Occipital lobe (tissue), 1 donor: ENCODE measurements at regions not wholly inside any gene's neighbourhood (a gene's known extent, or its start where the extent isn't known, plus 50 kb on each side); places are given as distances from the start of the nearest gene placed in this dataset.
A peak's percentile ranks its signal among the peaks of the same experiment; 100 is the strongest.
"Not testable (repeated sequence)": the region's sequence is repeated elsewhere in the genome, so short reads cannot be mapped to it uniquely, and the experiment has no call there.

Source experiments
- DNase-seq: peaks from one replicate; lab custom pipeline; 2025; lab: John Stamatoyannopoulos, UW

DNA sequence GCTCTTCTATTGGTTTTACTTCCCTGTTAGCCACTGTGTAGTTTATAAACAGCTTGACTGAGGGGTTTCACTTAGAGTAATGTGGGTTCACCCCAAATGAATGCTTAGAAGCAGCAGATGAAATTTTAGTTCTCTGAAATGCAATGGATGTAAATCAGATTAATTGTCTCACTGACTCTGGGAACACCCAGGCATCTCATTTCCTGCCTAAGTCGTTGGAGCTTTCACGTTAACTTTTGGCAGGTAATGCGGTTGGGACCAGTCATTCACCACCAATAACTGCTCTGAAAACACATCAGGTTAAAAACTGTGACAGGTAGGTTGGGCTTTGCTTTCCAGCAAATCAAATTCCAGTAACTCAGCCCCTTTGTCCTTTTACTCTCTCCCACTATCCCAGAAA lies 775.4 kb downstream of the NTRK3 start:
- DNase-seq, result no peak

DNA sequence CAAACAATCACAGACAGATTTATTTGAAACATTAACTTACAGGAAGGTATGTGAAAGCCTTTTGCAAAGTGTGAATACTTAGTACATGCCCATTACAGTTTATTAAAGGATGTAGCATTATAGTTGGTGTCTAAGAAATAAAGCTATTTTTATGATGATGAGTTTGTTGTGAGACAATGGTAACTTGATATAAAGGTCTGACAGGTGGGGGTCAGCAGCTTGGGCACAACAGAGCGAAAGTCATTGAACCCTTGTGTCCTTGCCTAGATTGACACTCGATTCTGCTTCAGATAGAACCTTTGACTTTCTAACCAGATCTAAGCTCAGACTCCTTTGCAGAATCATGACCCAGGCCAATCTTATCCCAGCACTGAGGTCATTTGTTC lies 777.9 kb downstream of the NTRK3 start:
- no peak for DNase-seq

DNA sequence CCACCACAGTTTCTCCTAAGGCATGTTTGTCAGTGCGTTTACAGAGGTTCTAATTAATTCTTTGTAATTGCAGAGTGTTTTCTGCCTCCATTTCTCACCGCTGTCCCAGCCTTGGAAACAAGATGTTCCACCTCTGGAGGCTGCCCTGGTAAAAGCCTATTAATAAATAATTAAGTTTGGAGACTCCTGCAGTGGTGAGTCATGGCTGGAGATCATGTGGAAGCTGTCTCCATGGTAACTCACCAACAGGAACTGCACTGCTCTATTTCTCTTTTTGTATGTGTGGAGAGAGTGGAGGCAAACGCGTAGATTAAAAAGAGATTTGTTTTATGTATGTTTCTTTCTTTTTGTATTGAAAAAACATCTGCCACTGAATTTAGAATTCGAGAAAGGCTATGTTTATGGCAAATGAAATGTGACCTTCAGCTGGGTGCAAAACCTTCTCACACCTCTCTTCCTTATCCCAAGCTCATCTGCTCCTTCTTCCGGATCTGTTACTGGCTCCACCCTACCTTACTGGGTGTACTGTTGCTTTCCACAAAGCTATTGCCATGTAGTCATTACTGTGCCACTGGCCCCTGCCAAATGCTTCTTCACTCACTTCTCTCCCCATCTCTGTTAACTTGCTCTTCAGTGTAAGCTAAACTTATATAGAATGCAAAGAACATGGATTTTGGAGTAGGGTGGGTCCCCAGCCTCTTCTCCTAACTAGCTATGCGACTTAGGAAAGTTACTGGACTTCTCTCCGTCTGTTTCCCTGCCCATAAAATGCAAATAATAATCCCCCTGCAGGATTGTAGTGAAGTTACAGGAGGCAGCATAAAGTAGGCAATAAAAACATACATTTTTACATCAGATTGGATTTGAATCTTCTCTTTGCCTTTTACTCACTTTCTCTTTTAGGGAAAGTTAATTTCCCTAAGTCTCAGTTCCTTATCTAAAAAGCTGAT lies 778.5 kb downstream of the NTRK3 start:
- peak; percentile 41 for DNase-seq

DNA sequence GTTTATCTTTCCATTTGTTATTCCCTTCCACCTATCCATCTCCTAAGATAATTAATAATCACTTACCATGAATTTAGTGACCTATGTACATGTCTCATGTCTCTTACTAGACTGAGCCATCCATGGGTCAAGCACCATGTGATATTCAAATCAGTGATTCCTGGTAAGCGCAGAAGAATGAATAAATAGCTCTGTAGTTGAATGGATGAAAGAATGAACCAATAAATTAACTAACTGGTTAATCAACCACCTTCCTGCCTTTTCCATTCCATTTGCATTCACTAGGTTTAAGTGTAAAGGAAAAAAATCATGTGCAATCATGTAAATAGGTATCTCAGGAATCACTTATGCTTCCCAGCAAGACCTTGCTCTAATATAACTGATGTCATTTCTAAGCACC lies 779.5 kb downstream of the NTRK3 start:
- no peak for DNase-seq

DNA sequence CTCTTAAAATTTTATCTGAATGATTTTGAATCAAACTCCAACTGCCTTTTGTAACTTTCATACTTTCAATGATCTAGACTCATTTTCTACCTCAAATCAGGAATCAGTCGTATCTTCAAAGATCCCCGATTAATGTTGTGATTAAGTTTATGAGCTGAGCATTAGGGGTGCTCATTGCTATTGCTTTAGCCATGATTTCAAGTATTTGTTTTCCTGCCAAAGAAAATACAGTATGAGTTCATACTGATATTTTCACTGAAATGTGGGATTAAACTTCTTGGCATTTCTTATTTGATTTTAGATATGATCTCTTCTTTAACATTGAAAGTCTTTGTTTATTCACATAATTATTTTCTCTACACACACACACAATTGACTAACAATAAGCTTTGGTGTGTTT lies 785.6 kb downstream of the NTRK3 start:
- DNase-seq, result no peak

DNA sequence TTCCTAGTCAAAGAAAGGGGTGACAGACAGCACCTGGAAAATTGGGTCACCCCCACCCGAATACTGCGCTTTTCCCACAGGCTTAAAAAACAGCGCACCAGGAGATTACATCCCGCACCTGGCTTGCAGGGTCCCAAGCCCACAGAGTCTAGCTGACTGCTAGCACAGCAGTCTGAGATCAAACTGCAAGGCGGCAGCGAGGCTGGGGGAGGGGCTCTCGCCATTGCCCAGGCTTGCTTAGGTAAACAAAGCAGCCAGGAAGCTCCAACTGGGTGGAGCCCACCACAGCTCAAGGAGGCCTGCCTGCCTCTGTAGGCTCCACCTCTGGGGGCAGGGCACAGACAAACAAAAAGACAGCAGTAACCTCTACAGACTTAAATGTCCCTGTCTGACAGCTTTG lies 792.6 kb downstream of the NTRK3 start:
- DNase-seq, result not testable (repeated sequence)

DNA sequence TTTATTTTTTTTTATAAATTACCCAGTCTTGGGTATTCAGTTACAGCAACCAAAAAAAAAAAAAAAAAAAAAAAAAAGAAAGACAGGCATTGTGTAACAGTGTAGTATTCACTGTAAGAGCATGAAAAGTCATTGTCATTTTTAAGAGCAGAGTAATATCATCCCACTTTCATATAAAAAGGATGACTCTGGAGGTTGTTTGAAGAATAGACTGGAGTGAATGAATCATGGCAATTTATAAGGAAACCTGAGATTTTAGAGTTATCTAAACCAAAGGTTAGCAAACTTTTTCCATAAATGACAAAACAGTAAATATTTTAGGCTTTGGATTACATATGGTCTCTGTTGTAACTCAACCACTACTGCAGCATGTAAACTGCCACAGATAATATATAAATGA lies 794.9 kb downstream of the NTRK3 start:
- no peak for DNase-seq

DNA sequence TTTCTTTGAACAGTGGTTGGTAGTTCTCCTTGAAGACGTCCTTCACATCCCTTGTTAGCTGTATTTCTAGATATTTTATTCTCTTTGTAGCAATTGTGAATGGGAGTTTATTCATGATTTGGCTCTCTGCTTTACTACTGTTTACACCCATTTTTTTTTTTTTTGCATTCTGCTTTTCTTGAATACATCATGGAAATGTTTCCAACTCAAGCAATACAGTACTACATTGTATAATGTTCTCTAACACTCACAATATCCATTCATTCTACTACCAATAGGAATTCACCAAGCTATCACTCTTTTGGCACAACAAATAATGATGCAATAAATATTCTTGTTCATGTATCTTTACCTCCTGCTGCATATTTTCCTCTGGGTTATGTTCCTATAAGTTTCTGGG lies 801.7 kb downstream of the NTRK3 start:
- no peak for DNase-seq

DNA sequence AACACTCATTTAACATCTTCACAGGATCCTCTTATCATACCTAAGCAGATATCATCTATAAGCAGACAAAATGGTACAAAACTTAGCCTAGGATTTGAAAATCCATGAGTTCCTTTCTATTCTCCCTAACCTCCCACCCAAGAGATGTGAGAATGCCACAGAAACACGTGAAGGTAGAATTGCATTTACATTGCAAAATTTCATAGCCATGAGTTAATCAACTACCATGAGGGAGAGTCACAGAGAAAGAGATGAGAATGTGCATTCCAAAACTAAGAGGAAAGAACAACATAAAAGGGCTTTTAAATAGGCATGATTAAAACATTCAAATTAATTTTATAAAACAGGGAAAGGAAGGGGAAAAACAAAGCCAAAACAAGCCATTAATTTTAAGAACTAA lies 806.2 kb downstream of the NTRK3 start:
- no peak for DNase-seq

DNA sequence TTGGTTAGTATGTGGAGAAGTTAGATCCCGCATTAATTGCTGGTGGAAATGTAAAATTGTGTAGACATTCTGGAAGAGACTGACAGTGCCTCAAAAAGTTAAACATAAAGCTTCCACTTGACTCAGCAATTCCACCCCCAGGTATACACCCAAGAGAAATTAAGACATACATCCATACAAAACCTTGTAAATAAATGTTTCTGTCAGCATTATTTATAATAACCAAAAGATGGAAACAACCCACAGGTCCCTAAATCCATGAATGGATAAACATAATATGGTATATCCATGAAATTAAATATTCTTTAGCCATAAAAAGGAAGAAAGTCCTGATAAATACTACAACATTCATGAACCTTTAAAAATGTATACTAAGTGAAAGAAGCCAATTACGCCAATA lies 817.4 kb downstream of the NTRK3 start:
- no peak for DNase-seq

DNA sequence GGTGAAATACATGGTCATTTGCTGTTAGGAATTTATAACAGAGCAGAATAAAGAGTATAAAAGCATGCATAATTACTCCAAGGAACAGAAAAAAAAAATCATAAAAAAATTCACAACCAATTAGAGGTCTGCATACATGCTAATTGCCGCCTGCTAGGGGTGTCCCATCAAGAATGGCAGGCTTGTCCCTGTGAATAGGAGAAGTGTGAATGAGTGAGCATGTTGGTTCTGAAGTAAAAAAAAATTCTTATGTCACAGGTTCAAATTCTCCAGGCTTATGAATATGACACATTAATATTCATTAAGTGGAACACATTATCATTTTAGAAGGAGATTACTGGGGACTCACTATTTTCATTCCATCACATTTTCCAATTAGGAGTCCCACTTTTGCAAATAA lies 822.7 kb downstream of the NTRK3 start:
- DNase-seq, result no peak

DNA sequence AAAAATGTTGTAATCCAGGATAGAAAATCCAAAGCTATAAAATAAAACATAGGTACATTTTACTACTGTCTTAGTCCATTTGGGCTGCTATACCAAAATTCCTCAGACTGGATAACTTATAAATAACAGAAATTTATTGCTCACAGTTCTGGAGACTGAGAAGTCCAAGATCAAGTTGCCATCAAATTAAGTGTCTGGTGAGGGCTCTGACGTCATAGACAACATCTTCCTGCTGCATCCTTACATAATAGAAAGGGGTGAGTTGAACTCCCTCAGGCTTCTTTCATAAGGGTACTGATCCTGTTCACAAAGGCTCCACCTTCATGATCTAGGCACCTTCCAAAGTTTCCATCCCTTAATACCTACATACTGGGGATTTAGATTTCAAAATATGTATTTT lies 826.8 kb downstream of the NTRK3 start:
- DNase-seq, result no peak

DNA sequence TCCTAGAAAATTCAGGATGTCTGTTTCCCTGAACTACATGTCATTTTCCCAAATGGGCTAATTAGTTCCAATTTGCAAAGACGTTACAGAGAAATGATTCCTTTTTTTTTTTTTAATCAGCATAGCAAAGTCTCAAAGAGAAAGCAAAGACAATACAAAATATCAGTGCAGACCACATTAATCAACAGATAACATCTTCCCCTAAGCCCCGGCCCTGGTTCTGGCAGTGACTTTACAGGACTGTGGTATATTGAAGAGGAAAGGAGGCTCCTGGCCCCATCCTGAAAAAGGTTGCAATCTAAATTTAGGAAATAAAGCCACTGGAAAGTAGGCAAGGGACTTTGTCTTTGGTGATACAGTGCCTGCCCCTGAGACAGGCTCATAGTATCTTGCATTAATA lies 836.5 kb downstream of the NTRK3 start:
- DNase-seq, result no peak

DNA sequence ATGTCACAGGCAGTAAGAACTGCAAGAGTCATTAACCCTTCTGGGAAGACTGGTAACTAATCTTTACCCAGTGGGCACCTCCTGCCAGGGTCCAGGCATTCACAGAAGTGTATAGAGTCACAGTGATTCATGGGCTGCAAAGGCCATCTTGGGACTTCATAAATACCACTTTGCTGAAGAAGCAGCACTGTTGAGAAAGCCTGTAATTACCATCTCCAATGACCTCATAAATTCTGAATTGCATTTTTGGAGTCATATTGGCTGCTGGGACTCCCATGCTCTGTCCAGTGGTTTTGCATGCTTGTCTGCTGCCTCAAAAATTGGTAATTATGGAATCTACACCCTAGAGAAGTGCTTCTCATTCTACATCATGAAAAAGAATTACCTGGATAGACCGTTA lies 837.2 kb downstream of the NTRK3 start:
- DNase-seq, result no peak

DNA sequence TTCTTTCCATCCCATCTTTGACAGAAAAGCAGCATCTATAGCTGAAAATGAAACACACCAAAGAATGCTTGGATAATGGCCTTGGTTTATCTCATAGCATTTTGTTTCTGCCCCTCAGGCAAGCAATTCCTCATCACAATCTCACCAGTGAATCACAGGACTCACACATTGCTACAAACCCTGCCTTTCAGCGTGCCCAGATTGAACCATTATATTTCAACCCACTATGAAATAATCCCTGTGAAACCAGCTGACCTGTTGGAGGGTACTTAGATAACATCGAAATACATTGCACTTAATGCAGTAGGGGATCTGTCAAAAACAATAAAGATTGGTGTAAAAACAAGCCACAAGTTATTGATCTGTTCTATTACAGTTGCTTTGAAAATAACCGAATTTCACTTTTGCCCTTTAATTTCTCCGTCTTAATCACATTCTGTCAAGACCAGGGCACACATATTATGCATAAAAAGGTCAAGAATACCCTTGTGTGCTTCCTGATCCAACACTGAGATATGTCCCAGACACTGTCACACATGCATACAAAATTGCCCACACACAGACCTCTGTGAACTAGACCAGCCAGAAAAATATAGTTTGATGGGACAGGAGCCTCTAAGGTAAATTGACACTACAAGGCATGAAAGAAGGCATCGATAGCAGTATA lies 839.8 kb downstream of the NTRK3 start:
- no peak for DNase-seq

DNA sequence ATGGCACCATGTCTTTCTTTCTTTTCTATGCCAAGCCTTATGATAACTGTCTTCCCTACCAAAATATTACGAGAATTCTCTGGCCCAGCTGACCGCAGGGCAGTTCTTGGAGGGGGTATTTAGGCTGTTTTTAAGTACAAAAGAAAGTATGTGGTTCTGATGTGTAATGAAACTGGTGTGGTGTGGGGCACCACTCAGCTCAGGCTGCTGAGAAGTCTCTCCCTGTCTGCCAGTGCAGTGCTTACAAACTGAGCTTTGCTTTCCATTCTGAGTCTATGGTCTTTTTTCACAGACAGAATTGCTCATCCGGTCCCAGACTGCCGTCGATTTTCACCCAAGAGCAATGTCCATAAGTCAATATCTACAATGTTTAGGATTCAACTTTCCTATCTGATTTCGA lies 847.6 kb downstream of the NTRK3 start:
- DNase-seq, result no peak

DNA sequence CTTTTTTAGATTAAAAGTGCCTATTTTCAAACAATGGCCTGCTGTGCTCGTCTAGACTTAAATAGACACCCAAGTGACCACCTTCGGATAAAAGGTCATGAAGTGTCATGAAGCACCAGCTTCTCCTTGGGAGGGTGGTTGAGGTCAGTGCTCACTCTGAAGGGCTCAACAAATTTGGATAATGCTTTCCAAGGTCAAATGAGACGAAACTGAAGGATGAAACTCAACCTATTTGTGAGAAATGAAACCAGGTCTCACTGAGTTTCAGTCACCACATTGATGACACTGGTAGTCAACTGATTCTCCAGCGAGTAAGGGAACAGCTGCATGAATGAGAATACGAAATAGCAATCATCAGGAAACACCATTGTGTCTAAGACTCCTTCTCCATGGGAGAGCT lies 852.6 kb downstream of the NTRK3 start:
- no peak for DNase-seq

DNA sequence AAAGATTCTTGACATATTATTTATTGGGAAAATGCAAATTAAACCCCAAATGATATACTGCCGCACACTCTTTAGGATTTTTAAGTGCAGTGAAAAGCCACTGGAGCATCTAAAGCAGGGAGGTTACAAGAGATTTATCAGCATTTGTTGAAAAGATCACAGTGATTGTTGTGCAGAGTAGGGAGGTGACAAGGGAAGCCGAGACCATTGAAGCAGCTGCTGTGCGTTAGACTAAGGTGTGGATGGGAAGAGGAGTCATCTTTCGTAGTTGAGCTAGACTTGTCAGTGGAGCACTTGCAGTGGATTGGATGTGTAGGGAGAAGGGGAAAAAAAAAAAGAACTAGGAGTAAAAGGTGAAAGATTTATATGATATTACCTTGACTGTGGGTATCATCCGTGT lies 854.6 kb downstream of the NTRK3 start:
- no peak for DNase-seq

DNA sequence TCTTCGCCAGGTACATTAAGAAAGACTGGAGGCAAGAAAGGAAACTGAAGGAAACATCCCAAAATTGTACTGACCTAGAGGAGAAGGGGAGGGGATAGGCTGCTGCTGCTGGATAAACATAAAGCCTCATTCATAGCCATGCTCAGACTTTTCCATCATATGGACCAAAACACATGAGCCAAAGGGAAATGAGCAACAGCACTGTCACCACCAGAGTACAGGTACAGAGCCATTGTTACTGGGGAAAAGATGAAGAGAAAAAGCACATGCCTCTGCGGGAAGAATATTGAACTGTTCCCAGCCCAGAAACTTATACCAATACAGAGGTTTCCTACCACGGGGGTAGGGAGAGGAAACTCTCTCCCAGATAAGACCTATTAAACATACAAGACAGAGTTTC lies 861.9 kb downstream of the NTRK3 start:
- no peak for DNase-seq

DNA sequence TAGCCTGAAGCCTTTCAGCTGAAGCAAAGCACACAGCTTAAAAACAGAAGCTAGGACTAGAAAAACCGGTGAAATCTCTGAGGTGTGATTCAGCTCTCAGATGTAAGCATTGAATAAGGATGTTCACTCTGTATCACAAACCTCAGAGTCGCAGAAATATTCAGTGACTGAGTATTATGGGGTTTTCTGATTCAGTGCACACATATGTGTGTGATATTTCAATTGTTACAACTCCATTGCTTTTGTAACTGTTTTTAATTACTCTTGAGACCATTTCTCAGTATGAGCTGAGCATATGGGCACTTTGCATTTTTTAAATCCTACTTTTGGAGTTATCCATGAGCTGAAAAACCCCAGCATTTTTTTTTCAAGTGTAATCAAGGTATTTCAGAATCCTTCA lies 868.8 kb downstream of the NTRK3 start:
- DNase-seq, result no peak

DNA sequence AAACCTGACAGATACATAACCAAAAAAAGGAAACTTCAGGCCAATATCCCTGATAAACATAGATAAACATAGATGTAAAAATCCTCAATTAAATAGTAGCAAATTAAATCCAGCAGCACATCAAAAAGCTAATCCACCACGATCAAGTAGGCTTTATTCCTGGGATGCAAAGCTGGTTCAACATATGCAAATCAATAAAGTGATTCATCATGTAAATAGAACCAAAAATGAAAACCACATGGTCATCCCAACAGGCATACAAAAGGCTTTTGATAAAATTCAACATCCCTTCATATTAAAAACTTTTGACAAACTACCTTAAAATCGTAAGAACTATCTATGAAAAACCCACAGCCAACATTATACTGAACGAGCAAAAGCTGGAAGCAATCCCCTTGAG lies 882.2 kb downstream of the NTRK3 start:
- DNase-seq, result no peak

DNA sequence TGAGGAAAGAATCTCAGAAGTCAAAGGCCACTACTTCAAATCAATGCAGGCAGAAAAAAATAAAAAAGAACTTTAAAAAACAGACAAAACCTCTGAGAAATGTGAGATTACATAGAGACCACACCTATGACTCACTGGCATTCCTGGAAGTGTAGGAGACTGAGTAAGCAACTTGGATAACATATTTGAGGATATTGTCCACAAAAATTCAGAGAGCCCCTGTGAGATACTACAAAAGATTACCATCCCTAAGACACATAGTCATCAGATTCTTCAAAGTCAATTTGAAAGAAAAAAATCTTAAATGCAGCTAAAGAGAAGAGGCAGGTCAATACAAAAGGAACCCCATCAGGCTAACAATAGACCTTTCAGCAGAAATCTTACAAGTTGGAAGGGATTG lies 887.3 kb downstream of the NTRK3 start:
- no peak for DNase-seq

DNA sequence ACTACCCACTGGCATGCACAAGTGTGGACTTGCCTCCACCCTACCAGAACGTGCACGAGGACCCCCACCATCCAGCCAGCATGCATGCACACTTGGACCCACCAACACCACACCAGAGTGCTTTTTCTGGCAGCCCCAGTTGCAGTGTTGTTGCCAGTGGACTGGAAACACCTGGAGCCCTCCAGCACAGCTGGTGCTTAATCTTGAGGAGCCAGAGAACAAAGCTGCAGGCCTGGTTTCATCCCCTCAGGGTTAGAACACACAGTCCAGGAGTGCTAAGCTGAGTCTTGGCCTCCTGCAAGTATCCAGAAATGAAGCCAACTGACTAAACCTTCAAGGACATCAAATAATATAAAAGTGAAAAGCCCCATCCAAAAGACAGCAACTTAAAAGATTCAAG lies 888.0 kb downstream of the NTRK3 start:
- DNase-seq, result no peak
